DND-41 (cell line): ENCODE measurements at regions not wholly inside any gene's neighbourhood (a gene's known extent, or its start where the extent isn't known, plus 50 kb on each side); places are given as distances from the start of the nearest gene placed in this dataset.
"Not testable (repeated sequence)": the region's sequence is repeated elsewhere in the genome, so short reads cannot be mapped to it uniquely, and the experiment has no call there.

Source experiments
- ATAC-seq: fragments of 200-7000 bp; cut with Tn5 transposase; 3 replicates; pipeline ENCODE4 v1.9.1; 2021; ENCODE audit warnings: low read depth; ENCODE audit not compliant: insufficient read depth
- DNase-seq: peaks from one replicate; pipeline ENCODE4 v3.0.0-alpha.2; 2020
- H2AFZ ChIP-seq: 2 replicates; pipeline ENCODE4 v1.6.0; 2012; ENCODE audit warnings: low read depth, low read length
- H3K27ac ChIP-seq: 2 replicates; pipeline ENCODE4 v1.5.1; 2012; ENCODE audit warnings: low read length, inconsistent platforms
- H3K27me3 ChIP-seq: fragments of 200-600 bp; sonication (generic); 2 replicates; pipeline ENCODE4 v1.6.0; 2012; ENCODE audit warnings: low read length, mild to moderate bottlenecking, inconsistent platforms; ENCODE audit not compliant: insufficient read depth, poor library complexity
- H3K36me3 ChIP-seq: 2 replicates; pipeline ENCODE4 v1.5.1; 2012; ENCODE audit warnings: low read length, inconsistent platforms; ENCODE audit not compliant: insufficient read depth
- H3K4me1 ChIP-seq: 2 replicates; pipeline ENCODE4 v1.5.1; 2012; ENCODE audit warnings: mild to moderate bottlenecking, low read length; ENCODE audit not compliant: insufficient read depth
- H3K4me2 ChIP-seq: 2 replicates; pipeline ENCODE4 v1.6.0; 2012; ENCODE audit warnings: mild to moderate bottlenecking, moderate library complexity, low read length, inconsistent platforms; ENCODE audit not compliant: insufficient read depth
- H3K4me3 ChIP-seq, 2 experiments: fragments of 200-600 bp in 1 of 2; shearing (Covaris generic) in 1 of 2; 2 replicates each; pipeline ENCODE4 v1.5.1; 2012 to 2016; ENCODE audit warnings: inconsistent platforms in 2 of 2, low read length in 2 of 2, mild to moderate bottlenecking in 2 of 2, low read depth in 1 of 2, moderate library complexity in 1 of 2
- H3K79me2 ChIP-seq: 2 replicates; pipeline ENCODE4 v1.6.0; 2012; ENCODE audit warnings: low read length, inconsistent platforms; ENCODE audit not compliant: insufficient read depth
- H3K9ac ChIP-seq: 2 replicates; pipeline ENCODE4 v1.6.0; 2012; ENCODE audit warnings: low read depth, mild to moderate bottlenecking, inconsistent platforms, low read length, moderate library complexity
- H3K9me3 ChIP-seq: 2 replicates; pipeline ENCODE4 v1.5.1; 2012; ENCODE audit warnings: low read length, moderate library complexity, mild to moderate bottlenecking, inconsistent platforms; ENCODE audit not compliant: insufficient read depth, severe bottlenecking
- H4K20me1 ChIP-seq: 2 replicates; pipeline ENCODE4 v1.6.0; 2012; ENCODE audit warnings: low read length; ENCODE audit not compliant: insufficient read depth
- CTCF ChIP-seq: IDR thresholded peaks from 2 replicates; pipeline ENCODE4 v1.5.1; 2012; ENCODE audit warnings: borderline replicate concordance, low read length, moderate library complexity, mild to moderate bottlenecking; ENCODE audit not compliant: poor library complexity, severe bottlenecking; ENCODE audit errors: extremely low read depth
- EZH2 ChIP-seq: IDR thresholded peaks from 3 replicates; pipeline ENCODE4 v1.6.1; 2012; ENCODE audit warnings: borderline replicate concordance, low read depth, mild to moderate bottlenecking, moderate library complexity, low read length, inconsistent platforms; ENCODE audit not compliant: severe bottlenecking

- H2AFZ ChIP-seq, result no peak overlapping the region
- H3K27ac ChIP-seq, result no peak overlapping the region
- no peak for TF ChIP-seq CTCF
- TF ChIP-seq EZH2, result no peak
- peaks cover 7% of the 10 kb centered on the region for H3K27me3 ChIP-seq
- H3K36me3 ChIP-seq, result no peaks in the 10 kb centered on the region
- H3K4me2 ChIP-seq, result no peak overlapping the region
- no peaks in the 10 kb centered on the region for H3K4me1 ChIP-seq
- DNase-seq, result no peak
- no peak overlapping the region for H3K4me3 ChIP-seq
- H3K9me3 ChIP-seq, result no peaks in the 10 kb centered on the region
- no peak for ATAC-seq
- no peaks in the 10 kb centered on the region for H3K79me2 ChIP-seq
- H3K9ac ChIP-seq, result no peak overlapping the region
- H4K20me1 ChIP-seq, result no peaks in the 10 kb centered on the region
Observed at GRCh38 chr10:90079819-90080218, 378.4 kb downstream of the KIF20B start.

GRCh38 chr10:90086606-90087190, 385.3 kb downstream of the KIF20B start:
- not testable (repeated sequence) for H3K27ac ChIP-seq

GRCh38 chr10:90087197-90088023, 386.0 kb downstream of the KIF20B start:
- no peaks in the 10 kb centered on the region for H3K27me3 ChIP-seq
- no peaks in the 10 kb centered on the region for H3K9me3 ChIP-seq
- no peak overlapping the region for H3K4me2 ChIP-seq
- no peak for DNase-seq
- no peaks in the 10 kb centered on the region for H4K20me1 ChIP-seq
- H3K9ac ChIP-seq, result no peak overlapping the region
- H3K27ac ChIP-seq, result no peak overlapping the region
- no peaks in the 10 kb centered on the region for H3K79me2 ChIP-seq
- no peak overlapping the region for H2AFZ ChIP-seq
- H3K4me1 ChIP-seq, result no peaks in the 10 kb centered on the region
- ATAC-seq, result no peak
- H3K36me3 ChIP-seq, result no peaks in the 10 kb centered on the region
- no peak for TF ChIP-seq CTCF
- TF ChIP-seq EZH2, result no peak
- H3K4me3 ChIP-seq, result no peak overlapping the region

More at GRCh38 chr10:90086606-90087190, 385.3 kb downstream of the KIF20B start:
- not testable (repeated sequence) for H3K27me3 ChIP-seq, H2AFZ ChIP-seq, H3K4me3 ChIP-seq, ATAC-seq, H4K20me1 ChIP-seq, H3K79me2 ChIP-seq, H3K9ac ChIP-seq, H3K9me3 ChIP-seq, H3K36me3 ChIP-seq, H3K4me2 ChIP-seq, H3K4me1 ChIP-seq, DNase-seq

GRCh38 chr10:90088024-90088317, 386.6 kb downstream of the KIF20B start:
- Histone ChIP-seq H3K27me3 (no peaks in the 10 kb centered on the region), H3K4me3 (no peak overlapping the region), H3K4me2 (no peak overlapping the region), H3K36me3 (no peaks in the 10 kb centered on the region), H2AFZ (no peak overlapping the region), H3K79me2 (no peaks in the 10 kb centered on the region), H4K20me1 (no peaks in the 10 kb centered on the region), H3K27ac (no peak overlapping the region), H3K4me1 (no peaks in the 10 kb centered on the region), H3K9me3 (no peaks in the 10 kb centered on the region), H3K9ac (no peak overlapping the region)
- DNase-seq (no peak), ATAC-seq (no peak)
- TF ChIP-seq CTCF (no peak), EZH2 (no peak)
